Cardiac fibroblast (primary cell): ENCODE measurements at regions not wholly inside any gene's neighbourhood (a gene's known extent, or its start where the extent isn't known, plus 50 kb on each side); places are given as distances from the start of the nearest gene placed in this dataset.

Experiments used
- DNase-seq, 2 donors: peaks; one replicate each; pipeline versions ENCODE4 v3.0.0 to v3.0.0-alpha.2; 2010; ENCODE audit warnings: low read depth in 2 of 2
- H3K4me3 ChIP-seq, 2 donors: replicated peaks in 1 of 2; 1 replicate in 1 of 2; 2 replicates in 1 of 2; pipeline ENCODE4 v1.5.1; 2011; ENCODE audit warnings: low read depth in 2 of 2, low read length in 2 of 2, mild to moderate bottlenecking in 2 of 2, moderate library complexity in 1 of 2
- TF ChIP-seq, protein P1 (sequence below): IDR thresholded peaks from one replicate; pipeline ENCODE4 v1.5.1; 2011; ENCODE audit warnings: low read depth, mild to moderate bottlenecking, low read length, inconsistent platforms

- TF ChIP-seq, protein P1, sequence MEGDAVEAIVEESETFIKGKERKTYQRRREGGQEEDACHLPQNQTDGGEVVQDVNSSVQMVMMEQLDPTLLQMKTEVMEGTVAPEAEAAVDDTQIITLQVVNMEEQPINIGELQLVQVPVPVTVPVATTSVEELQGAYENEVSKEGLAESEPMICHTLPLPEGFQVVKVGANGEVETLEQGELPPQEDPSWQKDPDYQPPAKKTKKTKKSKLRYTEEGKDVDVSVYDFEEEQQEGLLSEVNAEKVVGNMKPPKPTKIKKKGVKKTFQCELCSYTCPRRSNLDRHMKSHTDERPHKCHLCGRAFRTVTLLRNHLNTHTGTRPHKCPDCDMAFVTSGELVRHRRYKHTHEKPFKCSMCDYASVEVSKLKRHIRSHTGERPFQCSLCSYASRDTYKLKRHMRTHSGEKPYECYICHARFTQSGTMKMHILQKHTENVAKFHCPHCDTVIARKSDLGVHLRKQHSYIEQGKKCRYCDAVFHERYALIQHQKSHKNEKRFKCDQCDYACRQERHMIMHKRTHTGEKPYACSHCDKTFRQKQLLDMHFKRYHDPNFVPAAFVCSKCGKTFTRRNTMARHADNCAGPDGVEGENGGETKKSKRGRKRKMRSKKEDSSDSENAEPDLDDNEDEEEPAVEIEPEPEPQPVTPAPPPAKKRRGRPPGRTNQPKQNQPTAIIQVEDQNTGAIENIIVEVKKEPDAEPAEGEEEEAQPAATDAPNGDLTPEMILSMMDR, result no peak
- no peak overlapping the region for H3K4me3 ChIP-seq
- DNase-seq, result no peak
Measured at GRCh38 chr5:98723061-98723460, 50.4 kb upstream of the RGMB start.
